AG08396 (cell line): ENCODE measurements at regions not wholly inside any gene's neighbourhood (a gene's known extent, or its start where the extent isn't known, plus 50 kb on each side); places are given as distances from the start of the nearest gene placed in this dataset.
A peak's percentile ranks its signal among the peaks of the same experiment; 100 is the strongest.
"Not testable (repeated sequence)": the region's sequence is repeated elsewhere in the genome, so short reads cannot be mapped to it uniquely, and the experiment has no call there.

Source experiments
- DNase-seq: peaks from one replicate; pipeline ENCODE4 v3.0.0; 2012; ENCODE audit warnings: low spot score, mixed read lengths

- no peak for DNase-seq
Measured at GRCh38 chr4:137853424-137853823, 321.1 kb upstream of the PCDH18 start.

GRCh38 chr4:137852326-137852725, 320.0 kb upstream of the PCDH18 start:
- no peak for DNase-seq

GRCh38 chr4:137851435-137851834, 319.1 kb upstream of the PCDH18 start:
- DNase-seq: no peak

- DNase-seq: not testable (repeated sequence)
Measured at GRCh38 chr4:137827945-137828344, 295.7 kb upstream of the PCDH18 start.

- DNase-seq: no peak
Measured at GRCh38 chr4:137825505-137825904, 293.2 kb upstream of the PCDH18 start.

GRCh38 chr4:137823007-137823406, 290.7 kb upstream of the PCDH18 start:
- no peak for DNase-seq

GRCh38 chr4:137819964-137820383, 287.7 kb upstream of the PCDH18 start:
- peak; percentile 21 for DNase-seq

GRCh38 chr4:137812258-137812657, 280.0 kb upstream of the PCDH18 start:
- DNase-seq: no peak

- DNase-seq: no peak
Measured at GRCh38 chr4:137806420-137806819, 274.1 kb upstream of the PCDH18 start.

- DNase-seq: no peak
Measured at GRCh38 chr4:137804906-137805495, 272.7 kb upstream of the PCDH18 start.

- DNase-seq: no peak
Measured at GRCh38 chr4:137800861-137801260, 268.6 kb upstream of the PCDH18 start.

- DNase-seq: no peak
Measured at GRCh38 chr4:137794764-137795254, 262.5 kb upstream of the PCDH18 start.

GRCh38 chr4:137789263-137789662, 257.0 kb upstream of the PCDH18 start:
- DNase-seq: not testable (repeated sequence)

- DNase-seq: not testable (repeated sequence)
Measured at GRCh38 chr4:137783923-137784322, 251.6 kb upstream of the PCDH18 start.

GRCh38 chr4:137775701-137776100, 243.4 kb upstream of the PCDH18 start:
- no peak for DNase-seq

GRCh38 chr4:137774501-137774900, 242.2 kb upstream of the PCDH18 start:
- no peak for DNase-seq

- no peak for DNase-seq
Measured at GRCh38 chr4:137768881-137769280, 236.6 kb upstream of the PCDH18 start.

GRCh38 chr4:137768196-137768595, 235.9 kb upstream of the PCDH18 start:
- no peak for DNase-seq

- DNase-seq: no peak
Measured at GRCh38 chr4:137762591-137762990, 230.3 kb upstream of the PCDH18 start.

GRCh38 chr4:137754652-137755471, 222.6 kb upstream of the PCDH18 start:
- peak; percentile 8 for DNase-seq

- peak; percentile 5 for DNase-seq
Measured at GRCh38 chr4:137749466-137749865, 217.2 kb upstream of the PCDH18 start.

- no peak for DNase-seq
Measured at GRCh38 chr4:137748616-137749015, 216.3 kb upstream of the PCDH18 start.

GRCh38 chr4:137740141-137740540, 207.8 kb upstream of the PCDH18 start:
- DNase-seq: no peak
